Nucleus accumbens (tissue), 56 donors: ENCODE measurements at regions not wholly inside any gene's neighbourhood (a gene's known extent, or its start where the extent isn't known, plus 50 kb on each side); places are given as distances from the start of the nearest gene placed in this dataset.

Source experiments
- DNase-seq, 56 donors: peaks; one replicate each; lab custom pipeline; 2025; lab: John Stamatoyannopoulos, UW

DNA sequence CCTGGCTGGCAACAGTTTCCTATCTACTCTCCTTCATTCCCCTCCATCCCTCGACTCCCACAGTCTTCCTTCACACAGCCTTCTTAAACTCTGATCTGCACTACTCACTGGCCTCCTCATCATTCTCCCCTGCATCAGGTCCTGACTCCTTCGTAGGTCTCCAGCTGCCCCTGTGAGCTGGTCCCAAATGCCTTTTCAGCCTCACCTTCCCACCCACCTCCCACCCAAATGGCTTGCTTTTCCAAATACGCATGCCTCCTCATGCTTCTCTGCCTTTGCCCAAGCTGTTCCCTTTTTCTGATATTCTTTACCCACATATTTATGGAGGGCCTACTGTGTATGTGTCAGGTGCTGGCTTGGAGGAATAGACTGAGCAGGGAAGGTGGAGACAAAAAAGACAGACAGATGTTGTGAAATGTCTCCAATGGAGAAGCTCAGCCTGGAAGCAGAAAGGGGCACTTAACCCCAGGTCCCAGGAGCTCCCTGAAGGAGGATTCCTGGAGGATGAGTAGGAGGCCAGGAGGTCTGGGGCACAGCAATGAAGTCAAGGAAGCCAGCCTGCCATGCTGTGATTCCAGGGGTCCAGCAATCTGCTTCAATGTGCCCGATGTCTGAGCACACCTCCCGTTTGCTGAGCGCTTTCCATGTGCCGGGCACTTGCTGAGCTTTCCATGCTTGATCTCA, 252.2 kb downstream of the SHQ1 start:
- no peak for DNase-seq

DNA sequence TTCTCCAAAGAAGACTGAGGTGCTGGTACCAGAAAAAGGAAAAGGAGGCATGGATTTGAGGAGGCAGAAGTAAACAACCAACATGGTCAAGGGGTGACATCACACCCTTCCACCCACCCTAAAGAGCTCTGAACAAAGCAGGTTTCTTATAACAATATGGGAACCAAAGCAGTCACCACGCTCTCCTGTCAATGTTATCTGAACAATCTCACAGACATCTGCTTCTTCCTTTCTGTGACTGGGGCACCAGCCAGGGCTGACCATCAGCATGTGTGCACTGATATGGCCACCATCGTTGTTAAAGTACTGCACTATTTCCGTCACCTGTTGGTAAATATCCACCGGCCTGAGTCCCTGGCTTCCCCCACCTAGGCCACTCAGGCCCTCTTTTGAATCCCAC, 252.9 kb downstream of the SHQ1 start:
- no peak for DNase-seq

DNA sequence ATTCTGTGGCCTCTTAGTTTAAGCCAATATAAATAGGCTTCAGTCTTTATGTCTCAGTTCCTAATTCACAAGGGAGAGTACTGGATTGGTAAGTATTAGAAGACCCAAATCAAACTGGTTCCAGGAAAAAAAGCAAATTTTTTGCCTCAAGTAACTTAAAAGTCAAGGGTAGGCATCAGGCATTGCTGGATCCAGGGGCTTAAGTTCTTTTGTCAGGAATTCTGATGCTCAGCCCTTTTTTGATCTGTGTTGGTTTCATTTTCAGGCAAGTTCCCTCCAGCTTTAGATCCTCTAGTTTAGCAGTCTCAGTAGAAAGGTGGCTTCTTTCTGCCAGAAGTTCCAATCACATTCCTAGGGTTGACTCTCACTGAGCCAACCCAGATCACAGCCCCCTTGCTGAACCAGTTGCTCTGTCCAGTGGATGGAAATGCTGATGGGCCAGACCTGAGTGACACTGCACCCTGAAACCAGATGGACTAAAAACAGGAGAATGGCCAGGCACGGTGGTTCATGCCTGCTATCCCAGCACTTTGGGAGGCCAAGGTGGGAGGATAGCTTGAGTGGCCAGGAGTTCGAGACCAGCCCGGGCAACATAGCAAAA, 253.5 kb downstream of the SHQ1 start:
- no peak for DNase-seq

DNA sequence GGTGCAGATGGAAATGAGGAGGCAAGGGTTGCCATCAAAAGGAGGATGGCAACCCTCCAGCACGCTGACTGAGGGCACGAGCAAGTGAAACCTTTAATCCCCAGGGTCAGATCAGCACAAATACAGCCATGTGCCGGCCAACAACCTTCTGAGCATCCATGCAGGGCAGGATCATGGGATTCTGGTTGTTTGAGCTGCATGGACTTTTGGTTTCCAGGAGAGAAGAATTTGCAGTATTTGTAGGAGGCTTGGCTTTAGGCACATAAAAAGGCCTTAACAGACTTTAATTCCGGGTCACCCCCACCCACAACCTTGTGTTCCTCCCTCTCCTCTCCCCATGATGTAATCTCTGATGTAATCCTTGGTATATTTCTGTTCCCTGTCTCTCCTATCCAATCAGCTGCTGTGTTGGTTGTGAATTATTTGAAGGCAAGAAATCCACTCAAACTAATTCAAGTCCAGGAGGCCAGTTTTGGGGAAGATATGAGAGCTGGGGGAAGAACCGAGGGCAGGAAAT, 254.3 kb downstream of the SHQ1 start:
- no peak for DNase-seq

DNA sequence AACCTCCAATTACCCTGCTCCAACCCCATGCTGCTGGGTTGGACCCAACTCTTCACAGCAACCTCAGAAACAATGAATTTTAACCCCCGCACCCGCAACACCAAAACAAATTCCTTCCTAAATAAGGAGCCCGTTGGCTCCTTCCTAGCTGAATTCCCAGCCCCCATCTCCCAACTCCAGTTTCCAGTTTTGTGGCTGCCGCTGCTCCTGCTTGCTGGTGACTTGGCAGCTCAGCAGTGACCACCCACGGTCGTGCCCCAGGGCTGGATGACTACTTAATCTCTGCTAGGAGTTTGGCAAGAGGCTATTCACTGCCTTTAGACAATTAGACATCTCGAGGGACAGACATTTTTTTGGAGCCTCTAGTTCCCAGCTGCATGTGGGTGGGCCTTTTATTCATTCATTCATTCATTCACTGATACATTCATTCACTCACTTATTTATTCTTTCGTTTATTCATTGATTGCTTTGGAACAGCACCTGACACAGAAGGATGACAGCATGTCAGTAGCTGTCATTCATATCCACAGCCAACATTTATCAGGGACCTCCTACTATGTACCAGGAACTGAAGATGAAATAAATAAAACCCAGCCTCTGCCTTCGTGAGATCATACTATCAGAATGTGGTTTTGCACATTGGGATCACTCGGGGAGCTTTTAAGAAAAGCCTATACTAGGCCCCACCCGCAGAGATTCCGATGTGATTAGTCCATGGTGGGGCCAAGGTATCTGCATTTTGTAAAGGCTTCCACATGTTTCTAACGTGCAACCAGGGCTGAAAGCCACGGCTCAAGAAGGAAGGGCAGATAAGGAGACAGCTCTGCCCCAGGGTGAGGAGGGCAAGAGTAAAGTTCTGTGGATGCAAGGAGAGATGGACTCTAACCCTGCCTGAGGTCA, 256.5 kb downstream of the SHQ1 start:
- peak in 19 of 56 donors; percentile 5 to 55 (median 25) for DNase-seq

DNA sequence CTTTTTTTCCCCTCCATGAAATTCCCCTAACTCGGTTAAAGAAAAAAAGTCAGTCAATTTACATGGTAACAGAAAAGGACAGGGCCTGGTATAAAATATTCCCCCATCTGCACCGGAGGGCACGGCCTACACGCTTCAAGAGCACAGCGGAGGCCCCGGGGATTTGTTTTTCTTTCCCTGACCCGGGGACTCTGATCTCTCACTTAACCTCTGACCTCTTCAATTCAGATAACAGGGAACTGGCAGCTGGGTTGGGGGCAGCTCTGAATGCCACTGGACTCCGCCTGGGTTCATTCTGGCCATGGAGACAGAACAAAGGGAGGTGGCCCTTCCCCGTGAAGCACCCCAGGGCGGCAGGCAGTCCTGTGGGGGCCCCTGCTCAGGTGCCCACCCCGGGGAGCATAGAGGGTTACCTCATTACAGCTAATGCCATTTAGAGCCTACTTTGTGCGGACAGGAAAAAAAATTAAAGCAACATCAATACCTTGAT, 257.5 kb downstream of the SHQ1 start:
- no peak for DNase-seq

DNA sequence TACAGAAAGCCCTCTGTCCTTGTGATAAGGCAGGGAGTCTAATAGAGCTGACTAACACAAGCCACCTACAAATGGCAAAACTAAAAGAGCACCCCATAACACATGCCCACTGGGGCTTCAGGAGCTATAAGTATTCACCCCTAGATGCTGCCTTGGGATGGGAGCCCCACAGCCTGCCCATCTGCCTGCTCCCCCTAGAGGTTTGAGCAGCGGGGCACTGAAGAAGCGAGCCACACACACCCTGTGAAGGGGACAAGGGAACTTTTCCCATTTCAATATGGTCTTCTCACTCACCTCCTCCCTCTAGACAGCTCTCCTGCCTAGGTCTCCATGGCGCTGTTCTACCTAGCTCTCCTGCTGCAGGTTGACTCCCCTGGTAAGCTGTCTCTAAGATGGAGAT, 261.0 kb downstream of the SHQ1 start:
- no peak for DNase-seq

DNA sequence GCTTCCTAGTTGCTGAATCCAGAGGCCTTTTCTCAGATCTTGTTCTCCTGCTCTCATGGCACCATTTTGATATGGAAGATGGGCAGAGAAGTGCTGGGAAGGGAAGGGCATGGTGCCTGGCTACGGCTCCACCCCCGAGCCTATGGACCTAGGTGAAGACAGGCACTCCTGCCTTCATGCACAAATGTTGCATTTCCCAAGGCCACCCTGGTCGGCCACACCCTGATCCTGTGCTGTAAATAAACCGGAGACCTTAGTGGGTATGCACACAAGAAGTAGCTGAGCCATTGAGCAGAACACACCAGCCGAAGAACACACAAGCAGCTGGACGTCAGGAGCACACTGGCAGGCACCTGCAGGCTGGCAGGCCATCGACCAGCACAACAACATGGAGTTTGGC, 261.6 kb downstream of the SHQ1 start:
- DNase-seq: no peak

DNA sequence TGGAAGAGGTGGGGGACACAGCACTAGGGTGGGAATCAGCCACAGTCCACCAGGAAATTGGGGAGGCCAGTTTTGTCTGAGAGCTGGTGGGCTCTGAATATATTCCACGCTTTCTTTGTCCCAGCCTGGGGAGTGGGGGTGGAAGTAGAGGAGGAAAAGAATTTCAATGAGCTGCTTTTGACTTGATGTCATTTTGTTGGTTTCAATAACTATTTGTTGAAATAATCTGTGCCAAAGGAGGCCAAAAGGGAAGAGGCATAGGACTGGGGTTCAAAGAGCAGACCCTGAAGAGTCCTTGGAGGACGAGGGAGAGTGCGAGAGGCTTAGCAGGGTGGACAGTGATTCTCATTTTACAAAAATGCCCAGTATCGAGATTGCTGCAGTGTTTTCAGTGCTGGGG, 262.3 kb downstream of the SHQ1 start:
- no peak for DNase-seq

DNA sequence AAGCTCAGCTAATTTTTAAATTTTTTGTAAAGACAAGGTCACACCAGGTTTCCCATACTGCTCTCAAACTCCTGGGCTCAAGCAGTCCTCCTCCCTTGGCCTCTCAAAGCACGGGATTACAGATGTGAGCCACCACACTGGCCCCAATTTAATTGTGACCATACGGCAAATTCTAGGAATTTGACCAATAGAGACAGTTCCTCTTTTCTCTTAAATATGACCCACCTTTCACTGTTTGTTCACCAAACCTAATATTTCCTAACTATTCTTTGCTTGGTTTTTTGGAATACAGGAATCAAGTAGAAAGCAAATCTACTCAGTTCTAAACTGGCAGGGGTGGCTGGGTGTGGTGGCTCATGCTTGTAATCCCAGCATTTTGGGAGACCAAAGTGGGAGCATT, 264.0 kb downstream of the SHQ1 start:
- DNase-seq: no peak

DNA sequence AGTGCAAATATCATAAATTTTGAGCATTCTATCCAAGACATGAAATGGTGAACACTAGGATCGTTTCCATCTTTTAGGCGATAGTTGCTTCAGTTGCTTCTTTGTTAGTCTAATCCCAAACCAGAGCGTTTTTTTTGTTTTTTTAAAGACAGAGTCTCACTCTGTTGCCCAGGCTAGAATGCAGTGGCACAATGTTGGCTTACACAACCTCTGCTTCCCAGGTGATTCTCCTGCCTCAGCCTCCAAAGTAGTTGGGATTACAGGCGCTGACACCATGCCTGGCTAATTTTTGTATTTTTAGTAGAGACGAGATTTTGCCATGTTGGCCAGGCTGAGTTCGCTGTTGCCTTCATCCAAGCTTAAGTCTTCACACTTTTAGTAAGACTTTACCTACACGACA, 265.3 kb downstream of the SHQ1 start:
- DNase-seq: no peak

DNA sequence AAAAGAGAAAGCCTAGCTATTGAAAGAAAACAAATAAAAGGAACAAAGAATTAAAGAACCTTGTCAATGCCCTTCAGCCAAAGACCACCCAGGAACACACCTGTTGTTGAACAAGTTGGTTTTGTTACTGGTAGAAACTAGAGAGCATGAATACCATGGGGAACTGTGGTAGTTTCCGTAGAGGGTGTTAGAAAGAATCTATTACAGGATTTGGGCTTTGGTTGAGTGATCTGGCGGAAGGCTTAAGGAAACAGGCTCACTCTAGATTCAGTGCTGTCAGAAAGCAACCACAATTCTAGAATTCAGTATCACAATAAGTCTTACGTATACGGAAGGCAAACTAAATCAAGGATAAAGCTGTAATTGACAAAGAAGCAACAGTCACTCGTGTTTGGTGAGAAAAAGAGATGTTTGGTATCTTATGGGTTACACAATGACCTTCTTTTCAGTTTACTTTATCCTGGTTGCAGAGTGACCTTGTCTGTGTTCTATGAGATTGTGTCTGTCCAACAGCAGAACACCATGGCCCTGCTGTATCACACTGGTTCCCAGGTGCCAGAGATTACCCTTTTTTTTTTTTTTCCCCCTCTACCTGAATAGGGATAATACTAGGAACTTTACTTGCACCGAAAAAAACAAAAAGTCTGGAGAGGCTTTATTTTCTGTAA, 265.9 kb downstream of the SHQ1 start:
- DNase-seq: no peak

DNA sequence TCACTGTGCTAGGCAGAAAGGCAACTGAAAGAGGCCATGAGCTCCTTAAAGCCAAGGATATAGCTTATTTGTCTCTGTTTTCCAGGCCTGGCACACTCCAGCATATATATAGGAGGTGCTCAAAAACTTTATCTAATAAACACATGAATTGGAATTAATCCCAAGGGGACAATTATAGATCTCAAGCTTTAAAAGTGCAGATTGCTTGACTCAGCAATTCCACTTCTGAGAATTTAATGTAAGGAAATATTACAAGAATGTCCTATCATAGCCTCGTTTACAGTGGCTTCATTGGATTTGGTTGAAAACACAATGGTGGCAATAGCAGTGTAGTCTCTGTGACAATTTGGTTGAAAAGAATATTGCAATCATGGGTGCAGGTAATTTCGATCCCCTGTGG, 267.3 kb downstream of the SHQ1 start:
- no peak for DNase-seq

DNA sequence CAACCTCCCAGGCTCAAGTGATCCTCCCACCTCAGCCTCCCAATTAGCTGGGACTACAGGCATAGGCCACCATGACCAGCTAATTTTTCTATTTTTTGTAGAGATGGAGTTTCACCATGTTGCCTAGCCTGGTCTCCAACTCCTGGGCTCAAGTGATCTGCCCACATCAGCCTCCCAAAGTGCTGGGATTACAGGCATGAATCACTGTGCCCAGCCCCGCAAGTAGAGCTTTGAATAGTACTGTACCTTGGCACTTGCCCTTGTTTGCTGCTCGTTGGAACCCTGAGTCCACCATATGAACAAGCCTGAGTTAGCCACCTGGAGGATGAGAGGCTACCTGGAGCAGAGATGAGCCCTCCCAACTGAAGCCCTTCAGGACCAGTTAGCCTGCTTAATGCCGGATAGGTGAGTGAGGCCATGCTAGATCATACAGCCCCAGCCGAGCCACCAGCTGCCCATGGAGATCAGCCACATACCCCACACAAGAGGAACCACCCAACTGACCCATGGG, 267.9 kb downstream of the SHQ1 start:
- no peak for DNase-seq

DNA sequence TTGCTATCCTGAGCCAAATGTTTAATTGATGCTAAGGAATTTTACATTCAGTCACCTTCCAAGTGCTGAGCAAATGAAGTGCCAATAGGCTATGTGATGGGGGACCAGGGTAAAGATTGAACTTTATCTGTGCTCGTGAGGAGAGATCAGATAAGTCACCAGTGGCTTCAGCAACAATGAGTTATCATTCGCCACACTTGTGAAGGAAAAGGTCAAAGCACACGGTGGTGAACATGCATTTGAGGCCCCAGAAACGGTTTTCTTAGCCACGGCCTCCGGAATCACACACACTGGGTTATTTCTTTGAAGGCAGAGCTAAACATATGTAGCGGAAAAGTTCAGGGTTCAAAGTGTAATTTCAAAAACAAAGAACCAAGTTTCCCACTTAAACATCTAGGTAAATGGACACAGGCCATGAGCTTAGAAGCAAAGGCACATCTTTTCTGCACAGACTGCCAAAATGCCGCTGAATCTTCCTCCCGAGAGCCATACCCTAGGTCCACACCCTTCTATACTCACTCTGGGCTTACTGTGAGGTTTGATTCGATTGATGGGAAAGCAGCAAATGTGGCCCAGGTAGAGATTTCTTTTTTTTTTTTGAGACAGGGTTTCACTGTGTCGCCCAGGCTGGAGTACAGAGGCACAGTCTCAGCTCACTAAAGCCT, 268.5 kb downstream of the SHQ1 start:
- DNase-seq: no peak

DNA sequence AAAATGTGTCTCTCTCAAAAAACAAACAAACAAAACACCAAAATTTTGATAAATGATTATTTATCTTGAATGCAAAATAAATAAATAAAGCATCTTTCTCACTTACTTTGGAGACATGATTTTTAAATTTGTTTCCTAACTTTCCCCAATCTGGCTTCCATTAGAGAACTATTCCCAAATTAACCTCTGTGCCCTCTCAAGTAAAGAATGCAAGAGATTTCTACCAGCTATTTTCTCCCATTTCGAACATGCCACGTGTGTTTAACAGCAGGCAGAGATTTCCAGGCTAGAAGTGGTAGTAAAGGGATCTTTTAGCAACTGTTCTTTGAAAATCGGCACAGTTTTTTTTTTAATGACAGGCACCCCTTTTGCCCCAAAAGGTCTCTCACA, 269.1 kb downstream of the SHQ1 start:
- DNase-seq: no peak

DNA sequence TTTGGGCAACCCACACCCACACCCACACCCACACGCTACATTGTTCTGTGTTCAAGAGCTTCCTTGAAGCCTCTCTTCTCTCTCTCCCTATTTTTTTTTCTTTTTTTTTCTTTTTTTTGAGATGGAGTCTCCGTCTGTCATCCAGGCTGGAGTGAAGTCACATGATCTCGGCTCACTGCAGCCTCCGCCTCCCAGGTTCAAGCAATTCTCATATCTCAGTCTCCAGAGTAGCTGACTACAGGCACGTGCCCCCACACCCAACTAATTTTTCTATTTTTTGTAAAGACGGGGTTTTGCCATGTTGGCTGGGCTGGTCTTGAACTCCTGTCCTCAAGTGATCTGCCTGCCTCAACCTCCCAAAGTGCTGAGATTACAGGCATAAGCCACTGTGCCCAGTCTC, 271.1 kb downstream of the SHQ1 start:
- DNase-seq: no peak

DNA sequence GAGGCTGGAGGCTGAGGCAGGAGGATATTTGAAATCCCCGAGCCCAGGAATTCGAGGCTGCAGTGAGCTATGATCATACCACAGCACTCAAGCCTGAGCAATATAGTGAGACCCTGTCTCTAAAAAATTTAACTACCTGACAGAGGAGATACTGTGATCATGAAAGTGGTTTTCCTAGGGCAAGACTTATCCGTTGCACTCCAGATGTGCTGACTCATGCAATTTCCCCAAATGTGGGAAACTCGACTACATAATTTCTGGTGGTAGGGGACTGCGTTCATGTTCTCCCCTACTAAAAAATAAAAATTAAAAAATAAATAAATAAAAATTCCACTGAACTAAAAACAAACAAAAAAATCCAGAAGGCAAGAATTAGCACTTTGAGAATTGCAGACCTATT, 271.7 kb downstream of the SHQ1 start:
- DNase-seq: no peak

DNA sequence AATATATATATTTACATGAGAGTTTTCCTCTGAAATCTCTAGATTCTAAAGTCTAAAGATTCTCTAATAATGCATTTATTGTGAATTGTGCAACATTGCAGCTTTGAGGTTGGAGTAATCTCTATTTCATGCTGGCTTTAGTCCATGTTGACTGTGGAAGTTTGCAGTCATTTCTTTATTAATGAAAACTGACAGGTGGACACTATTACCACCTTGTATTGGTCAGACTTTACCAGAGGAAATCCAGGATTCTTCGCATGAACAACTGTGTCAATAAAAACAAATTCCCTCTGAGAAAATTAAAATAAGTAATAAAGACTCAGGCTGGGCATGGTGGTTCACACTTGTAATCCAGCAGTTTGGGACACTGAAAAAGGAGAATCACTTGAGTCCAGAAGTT, 274.1 kb downstream of the SHQ1 start:
- DNase-seq: no peak

DNA sequence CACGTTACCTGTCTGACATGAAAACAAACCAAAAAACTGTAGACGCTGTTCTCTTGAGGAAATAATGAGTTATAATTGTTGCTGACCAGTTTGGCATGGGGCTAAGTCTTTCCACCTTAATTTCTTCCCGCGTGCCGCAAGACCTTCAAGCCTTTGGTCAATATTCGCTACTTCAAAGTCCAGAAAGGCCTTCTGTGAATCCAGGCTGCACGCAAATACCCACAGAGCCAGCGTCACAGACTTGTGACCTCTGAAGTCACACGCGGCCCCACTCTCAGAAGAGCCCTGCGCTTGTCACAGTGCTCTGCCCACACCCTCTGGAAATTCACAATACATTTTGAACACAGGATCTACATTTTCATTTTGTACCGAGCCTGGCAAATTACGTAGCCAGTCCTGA, 275.2 kb downstream of the SHQ1 start:
- DNase-seq: no peak
